OCI-LY7 (cell line): ENCODE measurements at regions not wholly inside any gene's neighbourhood (a gene's known extent, or its start where the extent isn't known, plus 50 kb on each side); places are given as distances from the start of the nearest gene placed in this dataset.

ENCODE experiments used
- BruUV-seq: library from RNA; stranded (reverse); fragments of 400-500 nt; replicated peaks from 2 replicates; lab custom pipeline; 2021; lab: Mats Ljungman, UMichigan
- CTCF ChIA-PET: fragments of 300-600 bp; sonication (Branson Sonifier 250); formaldehyde crosslinking; loops from one replicate; lab custom pipeline; 2022; ENCODE audit warnings: antibody characterized with exemption; ENCODE audit not compliant: unreplicated experiment; lab: Charles Lee
- POLR2A ChIA-PET: fragments of 300-600 bp; sonication (Branson Sonifier 250); formaldehyde crosslinking; loops from one replicate; lab custom pipeline; 2022; ENCODE audit warnings: antibody characterized with exemption; lab: Charles Lee
- DNase-seq: peaks from one replicate; pipeline ENCODE4 v3.0.0-alpha.2; 2015; ENCODE audit warnings: low spot score
- H2AFZ ChIP-seq: fragments of 200-600 bp; sonication (generic), shearing (Covaris generic); 2 replicates; pipeline ENCODE4 v1.6.1; 2014; ENCODE audit warnings: mild to moderate bottlenecking, antibody characterized with exemption, low read length, moderate library complexity
- H3K27ac ChIP-seq: fragments of 200-600 bp; sonication (generic); 2 replicates; pipeline ENCODE4 v1.5.1; 2014; ENCODE audit warnings: mixed run types, low read depth, mild to moderate bottlenecking, moderate library complexity, low read length, inconsistent platforms; ENCODE audit not compliant: poor library complexity, severe bottlenecking
- H3K36me3 ChIP-seq: fragments of 200-600 bp; sonication (generic); 2 replicates; pipeline ENCODE4 v1.6.1; 2014; ENCODE audit warnings: mild to moderate bottlenecking, antibody characterized with exemption, low read length, moderate library complexity, mixed read lengths; ENCODE audit not compliant: insufficient read depth
- H3K4me1 ChIP-seq: fragments of 200-600 bp; sonication (generic); 2 replicates; pipeline ENCODE4 v1.5.1; 2014; ENCODE audit warnings: mild to moderate bottlenecking, low read length; ENCODE audit not compliant: insufficient read depth, poor library complexity, severe bottlenecking
- H3K4me2 ChIP-seq: fragments of 200-600 bp; sonication (generic); 2 replicates; pipeline ENCODE4 v1.6.1; 2014; ENCODE audit warnings: mild to moderate bottlenecking, low read length
- H3K4me3 ChIP-seq: fragments of 200-600 bp; sonication (generic); 2 replicates; pipeline ENCODE4 v1.5.1; 2014; ENCODE audit warnings: mild to moderate bottlenecking, low read depth, low read length; ENCODE audit not compliant: poor library complexity, severe bottlenecking
- H3K79me2 ChIP-seq: fragments of 200-600 bp; sonication (generic); 2 replicates; pipeline ENCODE4 v1.6.1; 2016; ENCODE audit warnings: low read depth, mild to moderate bottlenecking, low read length, moderate library complexity, mixed read lengths; ENCODE audit not compliant: insufficient read depth
- H3K9me2 ChIP-seq: fragments of 200-600 bp; sonication (generic); 2 replicates; pipeline ENCODE4 v1.6.1; 2016; ENCODE audit warnings: mild to moderate bottlenecking, low read length, mixed read lengths; ENCODE audit not compliant: insufficient read depth
- H3K9me3 ChIP-seq: fragments of 200-600 bp; sonication (generic); 2 replicates; pipeline ENCODE4 v1.6.1; 2014; ENCODE audit warnings: mild to moderate bottlenecking, mixed run types, low read length, mixed read lengths
- H4K20me1 ChIP-seq: fragments of 200-600 bp; sonication (generic); 2 replicates; pipeline ENCODE4 v1.6.1; 2014; ENCODE audit warnings: mild to moderate bottlenecking, antibody characterized with exemption, low read length, moderate library complexity, mixed read lengths; ENCODE audit not compliant: insufficient read depth
- CTCF ChIP-seq: fragments of 200-600 bp; sonication (generic); conservative IDR thresholded peaks from 2 replicates; pipeline ENCODE4 v1.5.1; 2014; ENCODE audit warnings: mild to moderate bottlenecking, antibody characterized with exemption, low read length, moderate library complexity, mixed read lengths
- EZH2phosphoT487 ChIP-seq: fragments of 200-600 bp; sonication (generic); IDR thresholded peaks from 2 replicates; pipeline ENCODE4 v1.6.1; 2018; ENCODE audit warnings: low read depth, borderline replicate concordance, mild to moderate bottlenecking, mixed run types, antibody characterized with exemption, low read length, moderate library complexity, mixed read lengths
- intact Hi-C: fragments of 100-400 bp; cut with micrococcal nuclease; formaldehyde crosslinking; loops from one replicate; pipeline ENCODE4 v1.10.0; 2022; ENCODE audit not compliant: unreplicated experiment

- DNase-seq = no peak
- Histone ChIP-seq H3K9me2 (no peaks in the 10 kb centered on the region), H3K4me3 (no peak overlapping the region), H3K36me3 (no peaks in the 10 kb centered on the region), H2AFZ (no peak overlapping the region), H4K20me1 (no peaks in the 10 kb centered on the region), H3K79me2 (no peaks in the 10 kb centered on the region), H3K4me1 (no peaks in the 10 kb centered on the region), H3K4me2 (no peak overlapping the region), H3K27ac (no peak overlapping the region), H3K9me3 (no peaks in the 10 kb centered on the region)
- ChIA-PET POLR2A (interaction anchor here (1.2 kb wide), 1 partner anchor 12 kb away, joined by 3 read pairs; no protein-coding TSS in a partner anchor), CTCF (no interaction called here)
- TF ChIP-seq CTCF = 0 out of 2 replicates have a peak, but pooled peaks have one; percentile 36
- TF ChIP-seq EZH2phosphoT487 = no peak
- no TSS peak for BruUV-seq
- intact Hi-C loops = no loop called here
Observed at GRCh38 chr6:40727271-40727670, 140.1 kb upstream of the LRFN2 start.

- H3K36me3 ChIP-seq = no peaks in the 10 kb centered on the region
- BruUV-seq = no TSS peak
- H3K4me2 ChIP-seq = no peak overlapping the region
- no peaks in the 10 kb centered on the region for H3K79me2 ChIP-seq
- no peaks in the 10 kb centered on the region for H4K20me1 ChIP-seq
- intact Hi-C loops = no loop called here
- TF ChIP-seq EZH2phosphoT487 (no peak), CTCF (no peak)
- ChIA-PET POLR2A (interaction anchor here (1.2 kb wide), 1 partner anchor 12 kb away, joined by 3 read pairs; no protein-coding TSS in a partner anchor), CTCF (no interaction called here)
- no peak overlapping the region for H3K27ac ChIP-seq
- H3K4me1 ChIP-seq = peaks cover under 1% of the 10 kb centered on the region
- H3K9me3 ChIP-seq = no peaks in the 10 kb centered on the region
- no peak overlapping the region for H3K4me3 ChIP-seq
- no peak overlapping the region for H2AFZ ChIP-seq
- H3K9me2 ChIP-seq = no peaks in the 10 kb centered on the region
- no peak for DNase-seq
Observed at GRCh38 chr6:40726853-40727252, 139.7 kb upstream of the LRFN2 start.

GRCh38 chr6:40725390-40725789, 138.2 kb upstream of the LRFN2 start:
- no peak overlapping the region for H3K27ac ChIP-seq
- H3K36me3 ChIP-seq = no peaks in the 10 kb centered on the region

More at GRCh38 chr6:40725390-40725789, 138.2 kb upstream of the LRFN2 start:
- no peaks in the 10 kb centered on the region for H4K20me1 ChIP-seq
- ChIA-PET CTCF (no interaction called here), POLR2A (no interaction called here)
- BruUV-seq = no TSS peak
- TF ChIP-seq CTCF (no peak), EZH2phosphoT487 (no peak)
- no peaks in the 10 kb centered on the region for H3K9me2 ChIP-seq
- H3K4me2 ChIP-seq = no peak overlapping the region
- intact Hi-C loops = no loop called here
- no peaks in the 10 kb centered on the region for H3K9me3 ChIP-seq
- no peak overlapping the region for H3K4me3 ChIP-seq
- H3K4me1 ChIP-seq = peaks cover 15% of the 10 kb centered on the region
- no peaks in the 10 kb centered on the region for H3K79me2 ChIP-seq
- H2AFZ ChIP-seq = no peak overlapping the region
- DNase-seq = no peak
